DOHH2 (cell line): ENCODE measurements at regions not wholly inside any gene's neighbourhood (a gene's known extent, or its start where the extent isn't known, plus 50 kb on each side); places are given as distances from the start of the nearest gene placed in this dataset.

Experiments used
- H3F3A ChIP-seq: fragments of 200-600 bp; sonication (generic), shearing (Covaris generic); 2 replicates; pipeline ENCODE4 v1.6.0; 2016; ENCODE audit warnings: antibody characterized with exemption, mild to moderate bottlenecking; ENCODE audit not compliant: control insufficient read depth, insufficient read depth
- H3K27ac ChIP-seq: fragments of 200-600 bp; sonication (generic); 2 replicates; pipeline ENCODE4 v1.5.1; 2014; ENCODE audit warnings: low read depth, mild to moderate bottlenecking, low read length, moderate library complexity
- H3K27me3 ChIP-seq: fragments of 200-600 bp; sonication (generic); 2 replicates; pipeline ENCODE4 v1.6.1; 2014; ENCODE audit warnings: mild to moderate bottlenecking, low read length, mixed read lengths; ENCODE audit not compliant: control insufficient read depth
- H3K36me3 ChIP-seq: fragments of 200-600 bp; sonication (generic); 2 replicates; pipeline ENCODE4 v1.6.1; 2014; ENCODE audit warnings: mild to moderate bottlenecking, low read length, moderate library complexity, mixed read lengths; ENCODE audit not compliant: control insufficient read depth
- H3K4me1 ChIP-seq: fragments of 200-600 bp; sonication (generic); 2 replicates; pipeline ENCODE4 v1.6.1; 2014; ENCODE audit warnings: mild to moderate bottlenecking, low read length, mixed read lengths; ENCODE audit not compliant: control insufficient read depth
- H3K4me2 ChIP-seq: fragments of 200-600 bp; sonication (generic); 2 replicates; pipeline ENCODE4 v1.6.0; 2014; ENCODE audit warnings: mild to moderate bottlenecking, low read length, moderate library complexity
- H3K4me3 ChIP-seq: fragments of 200-600 bp; sonication (generic); 2 replicates; pipeline ENCODE4 v1.5.1; 2014; ENCODE audit warnings: mild to moderate bottlenecking, low read length, mixed read lengths
- H3K79me2 ChIP-seq: fragments of 200-600 bp; sonication (generic); 2 replicates; pipeline ENCODE4 v1.6.1; 2014; ENCODE audit warnings: mild to moderate bottlenecking, low read length, mixed read lengths; ENCODE audit not compliant: control insufficient read depth
- H3K9me2 ChIP-seq: fragments of 200-600 bp; sonication (generic); replicated peaks from 2 replicates; pipeline ENCODE4 v1.6.1; 2014; ENCODE audit warnings: mild to moderate bottlenecking, low read length, mixed read lengths; ENCODE audit not compliant: control insufficient read depth
- H3K9me3 ChIP-seq: fragments of 200-600 bp; sonication (generic); 2 replicates; pipeline ENCODE4 v1.6.1; 2014; ENCODE audit warnings: antibody characterized with exemption, low read length, mixed read lengths; ENCODE audit not compliant: control insufficient read depth, insufficient read depth
- H4K20me1 ChIP-seq: fragments of 200-600 bp; sonication (generic); 2 replicates; pipeline ENCODE4 v1.6.0; 2014; ENCODE audit warnings: low read depth, mild to moderate bottlenecking, antibody characterized with exemption, low read length, moderate library complexity; ENCODE audit not compliant: control insufficient read depth, insufficient read depth
- EZH2phosphoT487 ChIP-seq: fragments of 200-600 bp; sonication (generic); IDR thresholded peaks from 2 replicates; pipeline ENCODE4 v1.6.1; 2017; ENCODE audit warnings: borderline replicate concordance, mild to moderate bottlenecking, antibody characterized with exemption, low read length, moderate library complexity, mixed read lengths
- TF ChIP-seq, protein P1 (sequence below): fragments of 200-600 bp; sonication (generic); IDR thresholded peaks from one replicate; pipeline ENCODE4 v1.5.1; 2014; ENCODE audit warnings: antibody characterized with exemption, mild to moderate bottlenecking, low read depth, low read length; ENCODE audit not compliant: poor library complexity, severe bottlenecking

DNA sequence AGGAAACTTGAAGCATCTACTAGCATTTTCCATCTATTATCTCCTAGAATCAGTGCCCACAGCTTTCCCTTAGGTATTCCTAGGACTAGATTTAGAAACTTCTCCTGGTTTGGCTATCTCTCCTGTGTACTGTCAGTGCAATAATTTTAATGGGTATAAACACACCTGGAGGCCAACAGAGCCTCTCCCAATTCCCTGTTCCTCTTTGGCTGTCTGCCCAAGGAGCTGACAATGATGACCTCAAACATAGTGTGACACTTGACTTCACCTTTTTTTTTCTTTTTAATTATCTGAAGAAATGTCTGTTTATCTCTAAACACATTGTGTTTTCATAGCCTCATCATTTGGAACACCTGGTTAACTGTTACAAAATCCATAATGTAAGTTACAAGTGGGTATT is 754.5 kb upstream of the ALCAM start:
- Histone ChIP-seq H3K9me3 (no peaks in the 10 kb centered on the region), H3K4me1 (no peaks in the 10 kb centered on the region), H3K9me2 (no peaks in the 10 kb centered on the region), H3F3A (no peaks in the 10 kb centered on the region), H3K27ac (no peak overlapping the region), H3K4me3 (no peak overlapping the region), H3K79me2 (no peaks in the 10 kb centered on the region), H3K4me2 (no peak overlapping the region), H3K36me3 (no peaks in the 10 kb centered on the region), H4K20me1 (no peaks in the 10 kb centered on the region), H3K27me3 (no peaks in the 10 kb centered on the region)
- TF ChIP-seq, protein P1, sequence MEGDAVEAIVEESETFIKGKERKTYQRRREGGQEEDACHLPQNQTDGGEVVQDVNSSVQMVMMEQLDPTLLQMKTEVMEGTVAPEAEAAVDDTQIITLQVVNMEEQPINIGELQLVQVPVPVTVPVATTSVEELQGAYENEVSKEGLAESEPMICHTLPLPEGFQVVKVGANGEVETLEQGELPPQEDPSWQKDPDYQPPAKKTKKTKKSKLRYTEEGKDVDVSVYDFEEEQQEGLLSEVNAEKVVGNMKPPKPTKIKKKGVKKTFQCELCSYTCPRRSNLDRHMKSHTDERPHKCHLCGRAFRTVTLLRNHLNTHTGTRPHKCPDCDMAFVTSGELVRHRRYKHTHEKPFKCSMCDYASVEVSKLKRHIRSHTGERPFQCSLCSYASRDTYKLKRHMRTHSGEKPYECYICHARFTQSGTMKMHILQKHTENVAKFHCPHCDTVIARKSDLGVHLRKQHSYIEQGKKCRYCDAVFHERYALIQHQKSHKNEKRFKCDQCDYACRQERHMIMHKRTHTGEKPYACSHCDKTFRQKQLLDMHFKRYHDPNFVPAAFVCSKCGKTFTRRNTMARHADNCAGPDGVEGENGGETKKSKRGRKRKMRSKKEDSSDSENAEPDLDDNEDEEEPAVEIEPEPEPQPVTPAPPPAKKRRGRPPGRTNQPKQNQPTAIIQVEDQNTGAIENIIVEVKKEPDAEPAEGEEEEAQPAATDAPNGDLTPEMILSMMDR, result no peak
- TF ChIP-seq EZH2phosphoT487, result no peak

DNA sequence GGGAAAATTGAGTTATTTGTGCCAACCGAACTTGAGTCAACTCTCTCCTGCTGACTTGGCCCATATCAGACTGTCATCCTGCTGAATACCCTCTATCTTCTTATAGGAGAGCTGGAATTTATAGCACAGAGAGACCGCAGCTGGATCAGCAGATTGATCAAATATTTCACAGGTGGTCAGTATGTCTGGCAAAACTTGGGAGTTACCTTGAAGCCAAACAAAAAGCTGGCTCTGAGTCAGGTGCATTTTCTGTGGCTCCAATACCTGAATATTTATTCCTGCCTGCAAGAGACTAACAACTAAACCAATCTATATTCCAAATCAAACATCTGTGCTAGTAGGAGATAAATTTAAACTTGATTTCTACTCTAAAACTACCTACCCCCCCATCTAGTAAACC is 752.1 kb upstream of the ALCAM start:
- H3K4me2 ChIP-seq, result no peak overlapping the region
- no peaks in the 10 kb centered on the region for H3F3A ChIP-seq
- H3K27me3 ChIP-seq, result no peaks in the 10 kb centered on the region
- H3K27ac ChIP-seq, result no peak overlapping the region
- TF ChIP-seq, protein P1, result no peak
- TF ChIP-seq EZH2phosphoT487, result no peak
- no peaks in the 10 kb centered on the region for H3K9me3 ChIP-seq
- no peaks in the 10 kb centered on the region for H4K20me1 ChIP-seq
- H3K79me2 ChIP-seq, result no peaks in the 10 kb centered on the region
- H3K4me1 ChIP-seq, result no peaks in the 10 kb centered on the region
- no peak overlapping the region for H3K4me3 ChIP-seq
- no peaks in the 10 kb centered on the region for H3K9me2 ChIP-seq
- H3K36me3 ChIP-seq, result no peaks in the 10 kb centered on the region

DNA sequence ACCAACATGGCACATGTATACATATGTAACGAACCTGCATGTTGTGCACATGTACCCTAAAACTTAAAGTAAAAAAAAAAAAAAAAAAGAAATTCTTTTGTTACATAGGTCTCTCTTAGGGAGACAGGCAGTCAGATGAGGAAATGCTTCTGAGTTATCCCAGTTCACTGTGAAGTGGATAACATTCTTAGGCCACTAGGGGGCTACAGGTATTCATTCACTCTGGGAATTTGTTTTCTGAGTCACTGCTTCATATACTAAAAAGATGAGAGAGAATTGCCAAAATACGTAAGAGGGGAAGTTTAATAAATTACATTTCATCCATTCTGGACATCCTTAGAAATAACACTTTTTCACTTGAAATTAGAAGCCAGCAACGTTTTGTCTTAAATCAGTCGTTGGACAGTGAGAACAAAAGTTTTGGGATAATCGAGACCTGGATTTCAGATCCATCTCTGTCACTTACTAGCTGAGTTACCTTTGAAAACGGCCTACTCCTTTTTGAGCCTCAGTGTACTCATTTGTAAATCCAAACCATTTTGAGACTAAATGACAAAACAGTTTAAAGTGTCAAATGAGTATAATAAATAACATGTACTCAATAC is 738.4 kb upstream of the ALCAM start:
- Histone ChIP-seq H3K4me2 (no peak overlapping the region), H3K9me2 (no peaks in the 10 kb centered on the region), H3K79me2 (no peaks in the 10 kb centered on the region), H3K27me3 (no peaks in the 10 kb centered on the region), H3K4me1 (no peaks in the 10 kb centered on the region), H3K27ac (no peak overlapping the region), H3K9me3 (peaks cover 10% of the 10 kb centered on the region), H3K36me3 (no peaks in the 10 kb centered on the region), H3F3A (no peaks in the 10 kb centered on the region), H4K20me1 (no peaks in the 10 kb centered on the region), H3K4me3 (no peak overlapping the region)
- TF ChIP-seq, protein P1, result peak; percentile 71
- no peak for TF ChIP-seq EZH2phosphoT487
